ENCODE measurements at regions not wholly inside any gene's neighbourhood (a gene's known extent, or its start where the extent isn't known, plus 50 kb on each side); places are given as distances from the start of the nearest gene placed in this dataset.

GRCh38 chrX:13891377-13892140, 74.7 kb upstream of the GPM6B start:
- H3F3A ChIP-seq (ENCODE audit: insufficient read depth) = no peaks in the 10 kb centered on the region
- no peaks in the 10 kb centered on the region for H4K20me1 ChIP-seq (ENCODE audit: insufficient read depth)
- no peak overlapping the region for H3K4me3 ChIP-seq
- no peaks in the 10 kb centered on the region for H3K79me2 ChIP-seq (ENCODE audit: insufficient read depth)
- H3K4me2 ChIP-seq (ENCODE audit: unreplicated experiment) = no peak overlapping the region
- TF ChIP-seq EZH2phosphoT487 (IDR thresholded peaks at IDR 0.05; ENCODE audit: insufficient read depth, low read depth) (no peak), EZH2 (IDR thresholded peaks at IDR 0.05; ENCODE audit: insufficient read depth, poor library complexity, severe bottlenecking) (no peak)
- no peaks in the 10 kb centered on the region for H3K9me3 ChIP-seq (ENCODE audit: low read depth)
- H3K27me3 ChIP-seq (replicated peaks; ENCODE audit: insufficient read depth) = no peaks in the 10 kb centered on the region
- no peaks in the 10 kb centered on the region; the same call in 1 of the 2 replicates for H3K4me1 ChIP-seq (ENCODE audit: insufficient read depth)
- peak; percentile 5 for DNase-seq
- no peaks in the 10 kb centered on the region for H3K9me2 ChIP-seq (ENCODE audit: insufficient read depth)
- H3K36me3 ChIP-seq (ENCODE audit: low read depth) = no peaks in the 10 kb centered on the region
- H3K9ac ChIP-seq = no peak overlapping the region
- WGBS, 2 experiments (ENCODE audit: low coverage in 1 of 2, low lambda C conversion rate in 2 of 2, missing lambda C conversion rate in 2 of 2) = 67 to 69% methylated on average over 7 of the region's 7 CpGs
- in situ Hi-C loops (cut with MboI) = no loop called here
- no peak overlapping the region for H3K27ac ChIP-seq
- H2AFZ ChIP-seq = no peak overlapping the region

GRCh38 chrX:13890806-13891205, 73.9 kb upstream of the GPM6B start:
- Histone ChIP-seq H4K20me1 (ENCODE audit: insufficient read depth) (no peaks in the 10 kb centered on the region), H3K4me2 (ENCODE audit: unreplicated experiment) (no peak overlapping the region), H3F3A (ENCODE audit: insufficient read depth) (no peaks in the 10 kb centered on the region), H3K79me2 (ENCODE audit: insufficient read depth) (no peaks in the 10 kb centered on the region), H3K27ac (no peak overlapping the region), H3K4me3 (no peak overlapping the region), H3K4me1 (ENCODE audit: insufficient read depth) (no peaks in the 10 kb centered on the region; the same call in 1 of the 2 replicates), H3K27me3 (replicated peaks; ENCODE audit: insufficient read depth) (no peaks in the 10 kb centered on the region), H3K9ac (no peak overlapping the region), H2AFZ (no peak overlapping the region), H3K9me3 (ENCODE audit: low read depth) (no peaks in the 10 kb centered on the region), H3K36me3 (ENCODE audit: low read depth) (no peaks in the 10 kb centered on the region), H3K9me2 (ENCODE audit: insufficient read depth) (no peaks in the 10 kb centered on the region)
- no peak for TF ChIP-seq EZH2 (IDR thresholded peaks at IDR 0.05; ENCODE audit: insufficient read depth, poor library complexity, severe bottlenecking)
- TF ChIP-seq EZH2phosphoT487 (IDR thresholded peaks at IDR 0.05; ENCODE audit: insufficient read depth, low read depth) = no peak
- no peak for DNase-seq
- in situ Hi-C loops (cut with MboI) = no loop called here
- 41 to 52% methylated on average over 2 to 3 of the region's 3 CpGs for WGBS, 2 experiments (ENCODE audit: low coverage in 1 of 2, low lambda C conversion rate in 2 of 2, missing lambda C conversion rate in 2 of 2)

GRCh38 chrX:13888284-13888683, 71.4 kb upstream of the GPM6B start:
- WGBS, 2 experiments (ENCODE audit: low coverage in 1 of 2, low lambda C conversion rate in 2 of 2, missing lambda C conversion rate in 2 of 2) = 75 to 76% methylated on average over 8 of the region's 8 CpGs
- Histone ChIP-seq H2AFZ (no peak overlapping the region), H3K4me1 (ENCODE audit: insufficient read depth) (no peaks in the 10 kb centered on the region), H3K4me2 (ENCODE audit: unreplicated experiment) (no peak overlapping the region), H4K20me1 (ENCODE audit: insufficient read depth) (no peaks in the 10 kb centered on the region), H3K4me3 (no peak overlapping the region), H3K79me2 (ENCODE audit: insufficient read depth) (no peaks in the 10 kb centered on the region), H3K9me3 (ENCODE audit: low read depth) (no peaks in the 10 kb centered on the region), H3K9ac (no peak overlapping the region), H3F3A (ENCODE audit: insufficient read depth) (no peaks in the 10 kb centered on the region), H3K27ac (no peak overlapping the region), H3K36me3 (ENCODE audit: low read depth) (no peaks in the 10 kb centered on the region), H3K9me2 (ENCODE audit: insufficient read depth) (no peaks in the 10 kb centered on the region), H3K27me3 (replicated peaks; ENCODE audit: insufficient read depth) (no peaks in the 10 kb centered on the region)
- in situ Hi-C loops (cut with MboI) = no loop called here
- TF ChIP-seq EZH2 (IDR thresholded peaks at IDR 0.05; ENCODE audit: insufficient read depth, poor library complexity, severe bottlenecking) (no peak), EZH2phosphoT487 (IDR thresholded peaks at IDR 0.05; ENCODE audit: insufficient read depth, low read depth) (no peak)
- DNase-seq = no peak

GRCh38 chrX:13885591-13885990, 68.7 kb upstream of the GPM6B start:
- 82 to 85% methylated on average over 5 to 9 of the region's 9 CpGs for WGBS, 2 experiments (ENCODE audit: low coverage in 1 of 2, low lambda C conversion rate in 2 of 2, missing lambda C conversion rate in 2 of 2)
- Histone ChIP-seq H2AFZ (no peak overlapping the region), H3K9ac (no peak overlapping the region), H3K4me1 (ENCODE audit: insufficient read depth) (no peaks in the 10 kb centered on the region), H3K79me2 (ENCODE audit: insufficient read depth) (no peaks in the 10 kb centered on the region), H3K4me2 (ENCODE audit: unreplicated experiment) (no peak overlapping the region), H3F3A (ENCODE audit: insufficient read depth) (no peaks in the 10 kb centered on the region), H3K9me3 (ENCODE audit: low read depth) (no peaks in the 10 kb centered on the region), H3K27ac (no peak overlapping the region), H4K20me1 (ENCODE audit: insufficient read depth) (no peaks in the 10 kb centered on the region), H3K27me3 (replicated peaks; ENCODE audit: insufficient read depth) (no peaks in the 10 kb centered on the region), H3K4me3 (no peak overlapping the region), H3K9me2 (ENCODE audit: insufficient read depth) (no peaks in the 10 kb centered on the region), H3K36me3 (ENCODE audit: low read depth) (no peaks in the 10 kb centered on the region)
- DNase-seq = no peak
- TF ChIP-seq EZH2phosphoT487 (IDR thresholded peaks at IDR 0.05; ENCODE audit: insufficient read depth, low read depth) (no peak), EZH2 (IDR thresholded peaks at IDR 0.05; ENCODE audit: insufficient read depth, poor library complexity, severe bottlenecking) (no peak)
- in situ Hi-C loops (cut with MboI) = no loop called here

Data from GM23248 (cell line).